ENCODE measurements at regions not wholly inside any gene's neighbourhood (a gene's known extent, or its start where the extent isn't known, plus 50 kb on each side); places are given as distances from the start of the nearest gene placed in this dataset.

DNA sequence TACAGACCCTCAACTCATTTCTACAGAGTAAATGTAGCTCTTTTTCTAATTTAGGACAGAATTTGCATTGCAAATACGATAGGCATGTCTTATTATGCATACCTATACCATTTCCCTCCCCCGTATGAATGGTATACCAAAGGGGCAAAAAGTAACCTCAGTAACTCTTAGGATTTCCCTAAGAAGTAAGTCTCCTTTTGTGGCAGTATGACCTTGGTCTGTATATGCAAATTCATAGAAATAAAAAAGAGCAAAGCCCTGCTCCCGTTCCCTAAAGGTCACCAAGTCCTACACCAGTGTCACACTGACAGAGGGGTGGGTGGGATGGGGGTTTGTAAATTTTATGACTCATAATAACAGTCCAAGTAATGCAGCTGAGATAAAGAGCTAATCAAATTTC is 365.8 kb upstream of the CCDC196 start:
- no peak for DNase-seq

DNA sequence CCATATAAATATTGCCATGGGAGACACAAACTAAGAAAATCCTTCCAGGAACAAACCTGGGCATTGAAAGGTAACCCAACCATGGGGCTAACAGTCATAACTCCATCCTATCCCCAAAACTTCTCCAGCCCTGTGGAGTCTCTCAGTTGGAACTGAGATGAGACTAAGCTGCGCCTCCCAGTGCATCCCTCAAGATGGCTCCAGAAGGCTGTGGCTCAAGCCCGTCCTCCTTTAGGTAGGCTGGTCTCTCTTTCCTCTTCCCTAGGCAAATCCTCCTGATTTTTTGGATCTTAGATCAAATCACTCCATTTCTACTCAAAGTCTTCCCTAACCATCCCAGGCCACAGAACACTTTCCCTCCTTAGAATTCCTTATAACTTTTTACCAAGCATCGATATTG is 364.3 kb upstream of the CCDC196 start:
- DNase-seq = no peak

DNA sequence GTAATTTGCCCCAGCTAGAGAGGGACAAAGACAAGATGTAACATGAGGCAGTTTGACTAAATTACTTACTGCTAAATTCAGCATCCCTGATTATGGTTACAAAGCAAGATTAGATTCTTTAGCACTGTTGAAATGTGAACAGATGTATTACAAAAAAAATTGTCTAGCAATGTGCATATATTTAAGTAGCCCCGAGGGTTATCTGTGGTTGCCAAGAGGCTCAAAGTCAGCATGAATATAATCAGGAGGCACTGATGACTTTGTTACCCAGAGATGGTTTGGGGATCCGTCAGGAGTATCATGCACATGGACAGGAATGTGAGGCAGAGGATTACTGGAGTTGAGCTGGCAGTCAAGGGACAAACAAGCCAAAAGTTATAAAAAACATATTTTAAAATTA is 356.9 kb upstream of the CCDC196 start:
- no peak for DNase-seq

DNA sequence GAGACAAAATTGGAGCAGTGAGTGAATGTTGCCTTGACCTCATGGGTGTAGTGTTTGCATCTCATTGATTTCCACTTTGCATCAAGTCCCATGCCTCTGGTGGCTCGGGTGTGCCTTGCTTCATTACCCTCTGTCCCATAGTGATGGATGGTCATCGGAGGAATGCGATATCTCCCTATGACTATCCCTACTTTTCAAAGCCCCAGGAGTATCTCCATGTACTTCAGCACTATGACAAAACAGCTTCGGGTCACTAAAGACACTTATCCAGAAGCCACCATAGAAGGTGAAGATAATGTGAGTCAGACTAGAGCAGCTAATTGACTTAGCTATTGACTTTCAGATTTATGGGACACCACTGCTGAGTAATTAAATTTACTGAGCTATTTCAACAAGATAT is 355.1 kb upstream of the CCDC196 start:
- DNase-seq = no peak

DNA sequence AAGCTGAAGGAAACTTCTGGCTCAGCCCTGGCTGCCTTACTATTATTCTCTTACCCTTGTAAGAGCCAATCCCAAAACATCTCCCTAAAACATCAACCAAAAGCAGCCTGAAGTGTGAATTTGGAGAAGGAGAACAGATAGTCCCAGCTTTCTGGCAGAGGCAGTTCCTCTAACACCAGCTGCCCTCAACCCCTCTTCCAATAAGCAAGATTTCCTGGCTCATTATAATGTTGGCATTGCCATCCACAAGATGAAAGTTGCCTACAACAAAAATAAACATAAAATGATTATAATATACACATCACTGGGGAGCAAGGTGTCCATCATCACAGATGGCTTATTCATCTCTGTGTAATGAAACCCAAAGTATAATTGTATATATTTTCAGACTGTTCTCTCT is 352.5 kb upstream of the CCDC196 start:
- no peak for DNase-seq

DNA sequence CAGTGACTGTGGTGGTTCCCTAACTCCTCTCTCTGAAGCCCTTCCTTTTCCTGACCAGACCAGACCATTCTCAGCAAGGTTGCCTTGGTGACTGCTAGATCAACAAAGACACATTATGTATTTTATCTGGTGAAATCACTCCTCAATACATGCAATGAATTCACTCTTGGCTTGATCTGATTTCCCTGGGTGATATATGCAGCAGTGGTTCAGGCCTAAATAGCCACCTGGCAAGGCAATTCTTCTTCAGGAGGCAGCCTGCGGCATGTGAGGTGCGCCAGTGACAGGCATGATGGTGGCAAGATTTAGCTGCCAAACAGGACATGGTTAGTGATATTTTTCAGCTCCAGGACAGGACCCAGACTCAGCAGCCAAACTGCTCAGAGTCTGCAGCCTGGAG is 350.3 kb upstream of the CCDC196 start:
- no peak for DNase-seq

DNA sequence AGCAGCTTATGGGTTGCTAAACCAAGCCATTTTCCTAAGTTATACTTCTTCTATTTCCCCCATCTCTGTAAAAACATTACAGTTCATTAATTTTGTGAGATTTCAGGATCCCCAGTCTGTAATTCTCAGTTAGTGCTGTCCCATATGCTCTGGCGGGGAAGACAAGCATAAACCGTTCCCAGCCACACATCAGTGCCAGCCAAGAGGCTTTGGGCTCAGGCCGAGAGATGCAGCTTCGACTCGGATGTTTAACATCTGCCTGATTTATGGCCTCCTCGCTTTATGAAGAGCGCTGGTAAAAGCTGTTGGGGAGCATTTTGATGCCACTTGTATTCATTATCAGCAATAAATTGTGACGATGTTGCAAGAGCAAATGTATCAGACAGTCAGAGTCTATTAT is 349.1 kb upstream of the CCDC196 start:
- DNase-seq = no peak

DNA sequence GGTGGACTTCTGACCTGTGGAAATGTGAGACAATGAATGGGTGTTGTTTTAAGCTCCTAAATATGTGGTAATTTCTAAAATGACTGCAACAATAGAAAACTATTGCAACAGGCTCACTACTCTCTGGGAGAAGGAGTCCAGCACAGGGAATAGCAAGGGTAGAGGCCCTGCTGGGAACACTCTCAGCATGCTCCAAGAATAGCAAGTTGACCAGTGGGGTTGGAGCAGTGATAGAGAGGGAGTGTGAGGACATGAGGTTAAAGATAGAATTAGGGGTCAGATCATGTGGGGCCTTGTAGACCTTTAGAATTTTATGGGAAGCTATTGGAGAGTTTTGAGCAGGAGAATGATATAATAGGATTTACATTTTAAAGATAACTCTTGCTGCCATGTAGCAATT is 346.7 kb upstream of the CCDC196 start:
- no peak for DNase-seq

DNA sequence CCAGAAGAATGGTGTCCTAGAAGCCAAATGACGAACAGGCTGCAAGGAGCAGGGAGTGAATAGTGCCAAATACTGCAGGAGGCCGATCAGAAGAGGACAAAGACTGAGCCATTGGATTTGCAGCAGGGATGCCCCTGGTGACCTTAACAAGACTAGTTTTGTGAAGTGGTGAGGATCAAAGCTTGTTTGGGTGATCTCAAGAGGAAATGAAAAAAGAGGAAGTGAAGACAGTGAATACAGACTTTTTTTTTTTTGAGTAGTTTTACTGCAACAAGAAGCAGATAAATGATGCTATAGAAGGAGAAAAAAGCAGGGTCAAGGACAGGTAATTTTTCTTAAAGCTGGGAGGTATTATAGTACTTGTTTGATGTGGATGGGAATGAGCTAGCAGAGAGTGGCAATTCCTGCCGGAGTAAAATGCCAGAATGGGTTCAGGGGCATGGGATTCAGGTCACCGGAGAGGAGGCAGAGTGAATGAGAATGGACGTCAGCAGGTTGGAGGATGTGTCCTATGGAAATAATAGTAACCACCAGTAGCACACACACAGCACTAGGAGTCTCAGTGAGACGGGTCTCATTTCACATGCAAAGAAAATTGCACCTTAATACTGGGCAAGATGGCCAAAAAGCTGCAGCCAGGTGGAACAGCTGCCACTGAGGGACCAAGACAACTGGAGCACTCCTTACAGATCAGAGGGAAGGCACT is 345.8 kb upstream of the CCDC196 start:
- DNase-seq = no peak

DNA sequence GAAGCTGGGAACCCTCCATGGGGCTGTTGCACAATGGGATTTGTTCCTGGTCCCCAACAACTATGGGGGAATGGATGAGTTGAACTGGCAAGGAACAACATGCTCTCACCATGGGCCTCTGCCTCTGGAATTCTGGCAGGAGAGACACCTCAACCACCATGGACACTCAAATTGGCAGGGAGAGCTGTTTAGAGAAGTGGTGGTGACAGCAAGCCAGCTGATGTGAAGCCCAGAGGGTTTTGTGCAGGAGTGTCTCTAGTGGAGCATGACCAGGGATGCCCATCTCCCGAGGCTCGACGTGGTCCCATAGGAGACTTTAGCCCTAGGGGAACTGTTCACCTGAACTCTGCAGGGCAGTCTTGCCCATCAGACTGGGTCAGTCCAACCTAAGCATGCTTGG is 345.2 kb upstream of the CCDC196 start:
- DNase-seq = no peak

DNA sequence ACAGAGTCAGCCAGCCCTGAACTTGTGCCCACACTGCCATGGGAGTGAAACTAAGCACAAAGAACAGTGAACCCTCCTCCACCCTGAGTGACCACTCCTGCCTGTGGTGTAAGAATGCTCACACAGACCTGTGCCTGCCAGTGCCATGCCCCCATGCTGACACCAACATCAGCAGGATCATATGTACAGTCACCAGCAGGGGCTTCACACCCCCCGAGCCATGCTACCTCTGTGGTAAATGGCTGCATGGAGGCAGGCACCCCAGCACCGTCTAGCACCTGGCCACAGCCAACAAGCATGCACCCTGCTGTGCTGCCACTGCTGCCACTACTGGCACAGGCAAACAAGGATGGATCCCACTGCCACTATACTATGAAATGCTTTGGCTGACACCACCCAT is 344.4 kb upstream of the CCDC196 start:
- no peak for DNase-seq

DNA sequence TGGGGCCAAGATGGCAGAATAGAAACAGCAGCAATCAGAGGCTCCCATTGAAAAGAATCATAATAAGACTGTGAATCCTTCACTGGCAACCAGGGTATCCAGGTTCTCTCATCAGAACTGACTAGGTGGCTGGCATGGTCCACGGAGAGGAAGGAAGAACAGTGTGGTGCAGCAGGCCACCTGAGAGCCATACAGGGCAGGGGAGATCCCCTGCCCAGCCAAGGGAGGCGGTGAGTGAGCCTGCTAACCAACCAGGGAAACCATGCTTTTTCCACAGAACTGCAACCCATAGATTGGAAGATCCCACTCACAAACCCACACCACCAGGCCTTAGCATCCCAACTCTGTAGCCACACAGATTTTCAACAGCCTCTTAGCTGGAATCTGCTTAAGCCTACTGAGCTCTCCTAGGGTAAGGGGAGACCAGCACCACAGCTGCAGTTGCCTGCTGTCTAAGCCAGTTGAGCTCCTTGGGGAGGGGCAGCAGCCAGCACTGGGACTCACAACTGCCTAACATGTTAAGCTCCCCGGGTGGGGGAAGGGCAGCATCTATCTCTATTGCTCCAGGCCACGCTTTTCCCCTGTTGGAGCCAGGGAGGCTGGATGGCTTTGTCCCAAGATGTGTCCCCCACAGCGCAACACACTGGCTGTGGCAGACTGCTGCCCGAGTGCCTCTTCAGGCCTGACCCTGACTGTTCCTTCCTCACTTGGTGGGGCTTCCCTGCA is 342.6 kb upstream of the CCDC196 start:
- no peak for DNase-seq

DNA sequence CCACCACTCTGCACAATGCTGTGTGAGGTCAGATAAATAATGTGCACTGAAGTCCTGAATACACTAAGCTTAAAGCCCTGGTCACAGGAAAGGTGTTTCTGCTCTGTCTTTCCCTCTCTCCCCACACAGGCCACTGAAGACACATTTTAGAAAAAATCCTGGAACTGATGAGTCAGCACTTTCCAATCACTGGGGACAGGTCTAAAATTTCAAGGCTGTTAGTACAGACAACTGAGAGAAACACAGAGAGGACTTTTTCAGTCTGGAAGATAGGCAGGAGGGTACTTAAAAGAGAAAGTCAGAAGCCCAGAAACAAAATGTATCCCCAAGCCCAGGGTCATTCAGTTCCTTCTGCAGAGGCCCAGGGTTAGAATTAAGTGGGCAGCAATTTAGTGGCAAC is 333.9 kb upstream of the CCDC196 start:
- no peak for DNase-seq

DNA sequence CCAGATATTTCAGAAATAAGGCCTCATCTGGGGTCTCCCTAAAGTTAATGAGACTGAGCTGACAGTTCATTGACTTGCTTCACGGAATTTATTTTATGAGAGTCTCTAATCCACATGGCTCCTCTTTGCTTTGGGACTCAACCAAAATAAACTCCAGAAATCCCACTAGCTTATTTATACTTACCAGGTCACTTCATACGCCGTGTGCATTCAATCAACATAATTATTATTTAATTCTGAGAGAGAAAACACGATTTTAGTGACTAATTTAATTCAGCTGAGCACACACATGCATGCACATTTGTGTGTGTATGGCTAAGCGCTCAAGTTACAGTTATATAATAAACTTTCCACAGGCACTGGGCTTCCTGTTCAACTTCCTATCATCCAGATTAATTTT is 333.4 kb upstream of the CCDC196 start:
- no peak for DNase-seq

DNA sequence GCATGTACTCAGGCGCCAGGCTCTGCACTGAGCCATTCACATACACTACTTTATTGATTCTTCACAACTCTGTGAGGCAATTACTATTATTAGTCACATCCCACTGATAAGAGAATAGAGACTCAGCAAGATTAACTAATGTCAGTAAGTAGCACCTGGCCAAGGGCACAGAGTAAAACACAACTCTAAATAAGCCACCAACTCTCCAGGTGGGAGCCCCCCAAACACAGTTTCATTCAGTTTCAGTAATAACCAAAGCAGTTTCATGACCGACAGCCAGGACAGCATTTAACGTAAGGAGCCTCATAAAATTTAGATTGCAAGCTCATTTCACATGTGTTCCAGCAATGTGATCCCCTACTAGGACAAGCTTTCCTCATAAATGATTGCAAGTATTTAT is 323.1 kb upstream of the CCDC196 start:
- DNase-seq = no peak

DNA sequence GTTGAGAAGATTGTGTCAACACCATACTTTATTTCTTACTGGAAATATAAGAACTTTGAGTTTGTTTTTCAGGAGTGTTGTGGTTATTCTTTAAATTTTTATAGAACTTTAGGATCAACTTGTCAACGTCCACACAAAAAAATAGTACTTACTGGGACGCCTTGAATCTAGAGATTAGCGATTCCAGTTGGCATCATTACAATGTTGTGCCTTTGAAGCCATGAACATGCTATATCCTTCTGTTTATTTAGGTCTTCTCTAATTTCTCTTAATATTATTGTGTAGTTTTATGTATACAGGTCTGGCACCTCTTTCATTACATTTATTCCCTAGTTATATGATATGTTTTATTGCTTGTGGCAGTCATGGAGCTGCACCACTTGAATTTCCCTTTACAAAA is 320.8 kb upstream of the CCDC196 start:
- DNase-seq = no peak

DNA sequence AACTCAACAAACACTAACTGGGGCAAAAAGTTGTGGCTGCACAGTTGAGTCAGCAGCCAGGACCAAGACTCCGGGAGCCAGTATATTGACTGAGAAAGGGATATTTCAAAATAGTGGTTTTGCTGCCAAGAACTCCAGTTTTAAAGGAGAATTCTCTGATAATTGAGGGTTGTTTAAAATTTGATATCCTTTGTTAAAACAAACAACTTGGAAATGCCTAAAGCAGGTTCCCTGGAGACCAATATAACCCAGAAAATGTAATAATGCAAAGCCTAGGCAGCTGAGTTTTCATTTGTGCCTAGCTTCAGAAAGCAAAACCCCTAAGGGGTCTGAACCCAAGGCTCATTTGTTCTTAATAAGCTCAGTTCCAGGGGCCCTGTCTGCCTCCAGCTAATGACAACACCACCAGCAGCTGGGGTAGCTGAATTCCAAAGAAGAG is 311.7 kb upstream of the CCDC196 start:
- no peak for DNase-seq

DNA sequence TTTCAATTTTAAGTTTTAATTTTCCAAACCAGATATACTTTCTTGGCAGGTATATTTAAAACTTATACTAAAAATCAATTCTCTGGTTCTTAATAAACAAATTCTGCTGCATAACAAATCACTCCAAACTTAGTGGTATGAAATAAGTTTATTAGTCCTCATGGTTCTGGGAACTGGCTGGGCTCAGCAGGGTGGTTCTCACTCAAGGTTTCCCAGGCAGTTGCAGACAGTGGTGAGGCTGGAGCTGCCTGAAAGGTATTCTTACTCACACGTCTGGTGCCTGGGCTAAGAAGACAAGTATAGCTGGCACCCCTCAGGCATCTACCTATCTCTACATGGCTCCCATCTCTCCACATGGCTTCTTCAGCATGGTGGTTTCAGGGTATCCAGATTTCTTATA is 308.2 kb upstream of the CCDC196 start:
- DNase-seq = no peak

DNA sequence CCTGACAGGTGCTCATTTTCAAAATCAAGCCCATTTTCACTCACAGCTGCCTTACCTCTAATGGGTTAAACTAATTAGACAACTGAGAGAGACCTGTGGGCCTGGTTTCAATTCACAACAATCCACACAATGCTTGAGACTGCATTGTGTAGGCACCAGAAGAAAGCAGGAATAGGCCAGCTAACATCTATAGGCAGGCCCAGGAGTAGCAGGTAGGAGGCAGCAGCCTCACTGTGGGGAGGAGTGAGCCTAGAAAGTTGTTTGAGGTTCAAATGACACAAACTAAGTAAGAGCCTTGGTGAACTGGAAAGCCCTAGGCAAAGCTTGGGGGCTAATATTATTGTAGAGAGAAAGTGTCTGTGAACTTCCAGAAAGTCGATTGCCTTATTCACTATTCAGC is 289.5 kb upstream of the CCDC196 start:
- no peak for DNase-seq

DNA sequence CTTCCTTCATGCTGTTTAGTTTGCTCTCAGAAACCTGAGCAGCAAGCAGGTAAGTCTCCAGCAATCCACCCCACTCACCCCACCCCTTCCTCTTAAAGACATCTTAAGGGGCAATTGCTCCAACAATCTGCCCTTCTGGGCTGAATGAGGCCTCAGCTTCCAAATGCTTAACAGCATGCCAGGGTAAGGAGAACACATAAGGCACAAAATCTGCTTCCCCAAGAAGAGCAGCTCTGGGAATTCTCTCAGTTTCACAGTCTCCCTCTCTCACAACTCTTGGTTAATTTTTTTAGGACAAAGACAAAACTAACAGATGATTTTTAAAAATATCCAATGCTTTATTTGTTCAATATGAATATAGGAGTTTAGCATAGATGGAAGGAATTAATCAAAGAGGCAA is 288.9 kb upstream of the CCDC196 start:
- DNase-seq = no peak

DNA sequence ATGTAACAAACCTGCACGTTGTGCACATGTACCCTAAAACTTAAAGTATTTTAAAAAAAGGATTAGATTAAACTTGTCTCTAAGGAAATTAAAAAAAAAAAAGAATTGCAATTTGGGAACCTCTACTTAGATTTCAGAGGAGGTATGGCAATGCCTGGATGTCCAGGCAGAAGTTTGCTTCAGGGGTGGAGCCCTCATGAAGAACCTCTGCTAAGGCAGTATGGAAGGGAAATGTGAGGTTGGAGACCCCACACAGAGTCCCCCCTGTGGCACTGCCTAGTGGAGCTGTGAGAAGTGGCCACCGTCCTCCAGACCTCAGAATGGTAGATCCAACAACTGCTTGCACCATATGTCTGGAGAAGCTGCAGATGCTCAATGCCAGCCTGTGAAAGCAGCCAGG is 279.6 kb upstream of the CCDC196 start:
- no peak for DNase-seq

DNA sequence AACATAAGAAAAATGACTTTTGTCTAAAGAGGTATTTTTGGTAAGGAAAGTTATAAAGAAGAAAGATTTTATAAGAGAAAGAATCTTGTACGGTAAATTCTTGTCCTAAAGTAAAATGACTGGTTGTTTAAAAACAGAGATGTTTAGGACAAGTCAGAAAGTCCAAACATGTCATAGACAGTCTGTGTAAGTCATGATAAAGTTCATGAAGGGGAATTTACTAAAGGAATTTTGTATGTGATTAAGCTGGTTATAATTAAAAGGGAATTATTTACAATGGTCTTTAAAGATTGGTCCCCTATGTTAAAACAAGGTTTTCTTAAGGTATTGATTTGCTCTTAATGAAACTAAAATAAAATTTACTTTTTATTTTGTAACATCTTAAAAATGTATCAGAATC is 269.4 kb upstream of the CCDC196 start:
- DNase-seq = no peak

DNA sequence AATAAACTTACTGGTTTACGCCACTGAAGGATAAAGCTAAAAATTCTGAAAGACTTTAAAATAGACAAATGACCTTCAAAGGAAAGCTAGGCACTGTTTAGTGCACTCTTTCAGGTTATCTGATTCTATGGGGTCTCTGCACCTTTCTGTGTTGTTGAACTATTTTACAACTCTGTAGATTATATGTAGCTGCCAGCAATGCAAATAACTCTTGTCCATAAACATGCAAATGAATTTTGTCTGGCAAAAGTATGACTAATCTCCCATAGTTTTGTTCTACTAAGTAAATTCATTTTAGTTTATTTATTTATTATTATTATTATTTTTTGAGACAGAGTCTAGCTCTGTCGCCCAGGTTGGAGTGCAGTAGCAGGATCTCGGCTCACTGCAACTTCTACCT is 266.3 kb upstream of the CCDC196 start:
- no peak for DNase-seq

DNA sequence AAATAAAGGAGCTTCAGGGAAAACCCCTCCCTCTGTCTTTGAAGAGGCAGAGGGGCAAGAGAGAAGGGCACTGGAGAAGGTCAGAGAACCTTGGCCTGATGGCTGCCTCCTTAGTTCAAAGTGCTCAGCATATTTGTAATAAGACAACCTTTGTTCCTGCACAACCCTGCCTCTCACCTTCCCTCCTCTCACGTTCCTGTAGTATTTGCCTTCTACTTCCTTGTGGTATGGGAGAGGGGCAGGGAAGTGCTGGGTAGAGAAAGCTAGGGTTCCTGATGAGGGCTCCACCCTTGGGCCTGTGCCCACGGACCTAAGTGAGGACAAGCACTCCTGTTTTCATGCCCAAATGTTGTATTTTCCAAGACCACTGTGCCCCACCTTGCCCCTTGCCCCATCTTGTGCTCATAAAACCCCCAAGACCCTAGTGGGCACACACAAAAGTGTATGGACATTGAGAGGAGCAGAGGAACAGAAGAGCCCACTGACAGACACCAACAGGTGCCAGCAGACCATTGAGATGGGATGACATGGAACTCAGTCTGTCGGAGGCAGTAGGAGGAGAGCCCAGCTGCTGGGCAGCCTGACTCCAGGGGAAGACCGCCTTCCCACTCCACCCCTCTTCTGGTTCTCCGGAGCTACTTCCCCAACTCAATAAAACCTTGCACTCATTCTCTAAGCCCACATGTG is 261.5 kb upstream of the CCDC196 start:
- DNase-seq = no peak
